GM12872 (cell line): ENCODE measurements at regions not wholly inside any gene's neighbourhood (a gene's known extent, or its start where the extent isn't known, plus 50 kb on each side); places are given as distances from the start of the nearest gene placed in this dataset.

Experiments used
- TF ChIP-seq, protein P1 (sequence below): IDR thresholded peaks from 3 replicates; pipeline ENCODE4 v1.5.1; 2011; ENCODE audit warnings: low read depth, mild to moderate bottlenecking, low read length, moderate library complexity; ENCODE audit not compliant: insufficient read depth

DNA sequence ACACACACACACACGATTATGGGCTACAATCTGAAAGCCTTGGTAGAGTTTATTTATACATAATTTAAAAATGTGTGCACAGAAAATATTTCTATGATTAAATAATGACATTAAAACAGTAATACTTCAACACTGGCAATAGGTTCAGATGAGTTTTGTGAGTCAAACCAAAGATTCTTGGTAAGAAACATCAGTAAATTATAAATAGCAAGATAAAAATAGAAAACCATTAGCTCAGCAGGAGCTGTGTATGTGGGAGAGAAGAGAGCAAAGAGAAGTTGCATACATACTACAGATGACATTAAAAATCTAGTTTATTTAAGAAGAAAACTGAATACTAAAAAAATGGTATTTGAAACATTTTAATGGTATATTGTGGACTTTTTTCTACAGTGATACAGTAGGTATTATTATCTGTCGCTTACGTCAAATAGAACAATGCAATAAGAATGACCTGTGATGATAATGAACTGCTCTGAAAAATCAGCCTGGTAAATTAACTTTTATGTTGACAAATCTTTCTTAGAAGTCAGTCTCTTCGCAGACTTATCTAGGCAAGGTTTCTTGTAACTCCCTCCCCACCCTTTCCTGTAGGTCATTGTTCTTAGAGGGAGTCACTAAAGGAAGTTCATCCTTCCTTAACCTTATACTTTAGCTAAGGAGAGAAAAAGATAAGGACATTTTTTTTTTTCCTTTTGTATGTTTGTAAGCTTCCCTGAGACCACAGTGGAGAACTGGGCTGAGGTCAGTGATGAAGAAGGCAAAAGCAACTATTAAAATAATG is 149.3 kb downstream of the GJA1 start:
- TF ChIP-seq, protein P1, sequence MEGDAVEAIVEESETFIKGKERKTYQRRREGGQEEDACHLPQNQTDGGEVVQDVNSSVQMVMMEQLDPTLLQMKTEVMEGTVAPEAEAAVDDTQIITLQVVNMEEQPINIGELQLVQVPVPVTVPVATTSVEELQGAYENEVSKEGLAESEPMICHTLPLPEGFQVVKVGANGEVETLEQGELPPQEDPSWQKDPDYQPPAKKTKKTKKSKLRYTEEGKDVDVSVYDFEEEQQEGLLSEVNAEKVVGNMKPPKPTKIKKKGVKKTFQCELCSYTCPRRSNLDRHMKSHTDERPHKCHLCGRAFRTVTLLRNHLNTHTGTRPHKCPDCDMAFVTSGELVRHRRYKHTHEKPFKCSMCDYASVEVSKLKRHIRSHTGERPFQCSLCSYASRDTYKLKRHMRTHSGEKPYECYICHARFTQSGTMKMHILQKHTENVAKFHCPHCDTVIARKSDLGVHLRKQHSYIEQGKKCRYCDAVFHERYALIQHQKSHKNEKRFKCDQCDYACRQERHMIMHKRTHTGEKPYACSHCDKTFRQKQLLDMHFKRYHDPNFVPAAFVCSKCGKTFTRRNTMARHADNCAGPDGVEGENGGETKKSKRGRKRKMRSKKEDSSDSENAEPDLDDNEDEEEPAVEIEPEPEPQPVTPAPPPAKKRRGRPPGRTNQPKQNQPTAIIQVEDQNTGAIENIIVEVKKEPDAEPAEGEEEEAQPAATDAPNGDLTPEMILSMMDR: no peak

DNA sequence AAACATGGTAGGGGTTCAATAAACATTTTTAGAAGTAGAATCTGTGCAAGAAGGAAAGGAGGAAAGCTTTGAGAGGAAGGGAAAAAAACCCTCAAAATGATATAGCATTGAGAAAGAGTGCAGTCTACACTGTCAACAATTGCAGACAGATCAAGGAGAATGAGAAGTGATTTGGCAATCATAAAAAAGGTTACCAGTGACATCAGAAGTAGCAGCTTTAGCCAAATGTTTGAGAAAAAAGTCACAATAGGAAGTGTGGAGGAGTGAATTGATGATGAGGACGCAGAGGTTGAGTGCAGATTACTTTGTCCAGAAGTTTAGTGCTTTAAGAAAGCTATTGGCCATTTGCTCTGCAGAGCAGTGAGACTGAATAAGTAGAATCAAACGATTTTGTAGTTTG is 155.0 kb downstream of the GJA1 start:
- TF ChIP-seq, protein P1: no peak

DNA sequence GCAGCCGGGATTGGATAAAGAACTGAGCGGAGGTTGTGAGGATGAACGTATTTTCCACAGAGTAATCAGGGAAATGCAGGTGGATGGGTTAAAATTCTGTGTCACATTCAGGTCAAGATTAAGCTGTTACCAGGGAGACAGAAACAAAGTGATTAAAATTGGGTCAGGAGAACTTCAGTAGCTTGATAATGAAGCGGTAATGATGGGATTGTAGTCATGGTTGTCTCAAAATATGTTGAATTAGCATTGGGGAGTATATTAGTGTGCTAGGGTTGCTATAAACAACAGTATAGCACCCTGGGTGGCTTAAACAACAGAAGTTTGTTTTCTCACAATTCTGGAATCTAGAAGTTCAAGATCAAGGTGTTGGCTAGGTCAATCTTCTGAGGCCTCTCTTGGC is 155.5 kb downstream of the GJA1 start:
- TF ChIP-seq, protein P1: no peak

DNA sequence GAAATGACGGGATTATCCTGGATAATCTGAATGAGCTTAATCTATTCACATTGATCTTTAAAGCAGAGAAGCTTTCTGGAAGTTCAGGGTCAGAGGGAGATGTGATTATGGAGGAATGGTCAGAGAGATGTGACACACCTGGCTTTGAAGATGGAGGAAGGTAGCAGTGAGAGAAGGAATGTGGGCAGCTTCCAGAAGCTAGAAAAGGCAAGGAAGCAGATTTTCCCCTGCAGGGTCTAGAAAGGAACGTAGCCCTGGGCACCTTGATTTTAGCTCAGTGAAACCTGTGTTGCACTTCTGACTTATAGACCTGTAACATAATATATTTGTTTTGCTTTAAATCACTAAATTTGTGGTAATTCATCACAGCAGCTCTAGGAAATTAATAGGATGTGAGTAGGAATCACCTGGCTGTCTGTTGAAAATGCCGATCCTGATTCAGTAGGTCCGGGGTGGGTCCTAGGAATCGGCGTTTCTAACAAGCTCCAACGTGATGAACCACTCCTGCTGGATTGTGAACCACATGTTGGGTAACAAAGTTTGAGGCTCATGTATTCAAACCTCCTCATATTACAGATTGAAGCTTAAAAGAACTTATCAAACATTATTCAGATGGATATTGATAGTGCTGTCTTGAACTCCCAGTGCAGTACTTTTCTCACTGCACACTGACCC is 157.0 kb downstream of the GJA1 start:
- TF ChIP-seq, protein P1: no peak

DNA sequence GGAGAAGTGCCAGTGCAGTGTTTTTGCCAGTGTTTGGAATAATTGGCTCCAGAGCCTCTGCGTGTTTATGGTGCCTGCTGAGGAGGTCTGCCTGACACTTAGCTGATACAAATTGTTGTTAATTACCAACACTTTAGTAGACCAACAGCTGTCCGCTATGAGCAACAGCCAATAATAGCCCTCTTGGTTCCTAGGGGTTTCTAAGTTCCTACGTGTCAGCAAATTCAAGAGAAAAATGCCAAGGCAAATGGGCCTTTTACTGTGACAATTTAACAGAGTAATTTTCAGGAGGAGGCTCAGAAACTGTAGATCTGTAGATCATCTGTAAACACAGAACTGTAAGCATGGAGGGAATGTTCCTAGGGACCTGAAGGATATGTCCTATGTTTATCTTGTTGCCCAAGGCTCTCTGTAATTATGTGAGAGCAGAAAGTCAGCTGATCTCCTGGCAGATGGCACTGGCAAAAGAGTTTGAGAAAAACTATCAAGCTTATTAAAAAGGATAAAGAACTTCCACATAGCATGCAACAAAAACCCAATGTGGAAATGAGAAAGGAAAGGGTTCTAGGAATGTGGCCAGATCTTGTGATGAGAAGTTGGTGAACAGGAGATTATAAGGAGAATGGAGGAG is 157.7 kb downstream of the GJA1 start:
- TF ChIP-seq, protein P1: no peak

DNA sequence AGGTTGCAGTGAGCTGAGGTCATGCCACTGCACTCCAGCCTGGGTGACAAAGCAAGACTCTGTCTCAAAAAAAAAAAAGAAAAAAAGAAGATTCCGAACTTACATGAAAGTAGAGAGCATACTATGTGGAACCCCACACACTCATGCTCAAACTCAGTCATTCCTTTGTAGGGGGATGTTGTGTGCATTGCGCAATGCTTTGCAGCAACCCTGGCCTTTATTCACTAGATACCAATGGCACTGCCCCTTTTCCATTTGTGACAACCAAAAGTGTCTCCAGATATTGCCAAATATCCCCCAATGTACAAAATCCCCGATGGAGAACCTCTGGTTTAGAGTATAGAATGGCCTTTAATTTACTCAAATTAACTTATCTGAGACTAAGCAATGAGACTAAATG is 158.6 kb downstream of the GJA1 start:
- TF ChIP-seq, protein P1: no peak

DNA sequence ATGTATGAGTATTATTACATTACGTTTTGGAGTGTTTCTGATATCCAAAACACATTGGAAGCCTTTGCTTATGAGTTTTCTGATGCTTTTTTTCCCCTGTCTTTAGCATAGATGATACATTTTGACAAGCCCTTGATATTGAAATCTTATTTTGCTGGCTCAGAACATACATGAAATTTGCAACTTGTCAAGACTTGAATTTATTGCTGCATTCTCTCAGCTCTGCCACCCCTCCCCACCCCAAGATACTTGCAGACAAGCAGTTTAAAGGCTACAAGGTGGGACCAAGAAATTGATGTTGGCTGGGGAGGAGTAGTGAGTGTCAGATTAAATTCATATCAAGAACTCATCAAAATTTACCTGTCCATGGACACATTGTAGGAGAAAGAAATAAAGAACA is 160.2 kb downstream of the GJA1 start:
- TF ChIP-seq, protein P1: no peak
